GM23338 (cell line): ENCODE measurements at regions not wholly inside any gene's neighbourhood (a gene's known extent, or its start where the extent isn't known, plus 50 kb on each side); places are given as distances from the start of the nearest gene placed in this dataset.

Source experiments
- ATAC-seq: fragments of 200-7000 bp; cut with Tn5 transposase; 3 replicates; pipeline ENCODE4 v1.9.1; 2020
- DNase-seq: peaks from one replicate; pipeline ENCODE4 v3.0.0-alpha.2; 2015; ENCODE audit warnings: low spot score
- H2AFZ ChIP-seq: fragments of 200-600 bp; sonication (generic); 2 replicates; pipeline ENCODE4 v1.8.0; 2016; ENCODE audit warnings: antibody characterized with exemption, mild to moderate bottlenecking, moderate library complexity
- H3F3A ChIP-seq: fragments of 200-600 bp; sonication (generic); replicated peaks from 2 replicates; pipeline ENCODE4 v1.8.0; 2017; ENCODE audit warnings: antibody characterized with exemption, mixed run types, low read depth
- H3K27ac ChIP-seq: fragments of 200-600 bp; sonication (generic); 2 replicates; pipeline ENCODE4 v1.6.1; 2016; ENCODE audit warnings: low read depth
- H3K27me3 ChIP-seq: fragments of 200-600 bp; sonication (generic); 2 replicates; pipeline ENCODE4 v1.8.0; 2016; ENCODE audit warnings: mild to moderate bottlenecking, mixed run types, moderate library complexity; ENCODE audit not compliant: insufficient read depth
- H3K36me3 ChIP-seq: fragments of 200-600 bp; sonication (generic); 2 replicates; pipeline ENCODE4 v1.8.0; 2016; ENCODE audit warnings: mild to moderate bottlenecking; ENCODE audit not compliant: insufficient read depth
- H3K4me1 ChIP-seq: fragments of 200-600 bp; sonication (generic); 2 replicates; pipeline ENCODE4 v1.8.0; 2016; ENCODE audit warnings: mild to moderate bottlenecking, moderate library complexity; ENCODE audit not compliant: insufficient read depth
- H3K4me2 ChIP-seq: fragments of 200-600 bp; sonication (generic); 2 replicates; pipeline ENCODE4 v1.7.1; 2017; ENCODE audit warnings: mixed run types
- H3K4me3 ChIP-seq: fragments of 200-600 bp; sonication (generic); 2 replicates; pipeline ENCODE4 v1.6.1; 2016; ENCODE audit warnings: mixed run types
- H3K79me2 ChIP-seq: fragments of 200-600 bp; sonication (generic); replicated peaks from 2 replicates; pipeline ENCODE4 v1.8.0; 2017; ENCODE audit warnings: mild to moderate bottlenecking; ENCODE audit not compliant: insufficient read depth
- H3K9me2 ChIP-seq: fragments of 200-600 bp; sonication (generic); 2 replicates; pipeline ENCODE4 v1.8.0; 2017; ENCODE audit not compliant: insufficient read depth
- H4K20me1 ChIP-seq: fragments of 200-600 bp; sonication (generic); replicated peaks from 2 replicates; pipeline ENCODE4 v1.8.0; 2017; ENCODE audit warnings: mild to moderate bottlenecking; ENCODE audit not compliant: insufficient read depth
- H3K27ac Mint-ChIP-seq: 2 replicates; pipeline ENCODE4 v1.8.0; 2020; ENCODE audit warnings: inconsistent platforms, mild to moderate bottlenecking, moderate library complexity, mixed read lengths
- H3K27me3 Mint-ChIP-seq: 3 replicates; pipeline ENCODE4 v1.8.0; 2022; ENCODE audit warnings: low read depth, mild to moderate bottlenecking, moderate library complexity, mixed read lengths, inconsistent platforms; ENCODE audit not compliant: insufficient read depth, poor library complexity
- H3K36me3 Mint-ChIP-seq: 3 replicates; pipeline ENCODE4 v1.8.0; 2021; ENCODE audit warnings: low read depth, mild to moderate bottlenecking, inconsistent platforms, moderate library complexity, mixed read lengths
- H3K4me1 Mint-ChIP-seq: 3 replicates; pipeline ENCODE4 v1.8.0; 2020; ENCODE audit warnings: mild to moderate bottlenecking, inconsistent platforms, mixed read lengths
- H3K4me3 Mint-ChIP-seq: 3 replicates; pipeline ENCODE4 v1.8.0; 2021; ENCODE audit warnings: moderate library complexity, mild to moderate bottlenecking, inconsistent platforms, mixed read lengths
- H3K9me3 Mint-ChIP-seq: 3 replicates; pipeline ENCODE4 v1.8.0; 2020; ENCODE audit warnings: moderate library complexity, mild to moderate bottlenecking, inconsistent platforms, mixed read lengths
- EZH2 ChIP-seq: fragments of 200-600 bp; sonication (generic); IDR thresholded peaks from one replicate; pipeline ENCODE4 v1.8.0; 2017; ENCODE audit warnings: antibody characterized with exemption, mild to moderate bottlenecking, low read depth; ENCODE audit not compliant: unreplicated experiment
- JUNB ChIP-seq: IDR thresholded peaks from one replicate; pipeline ENCODE4 v1.6.1; 2016; ENCODE audit warnings: antibody characterized with exemption; ENCODE audit not compliant: unreplicated experiment
- NANOG ChIP-seq: IDR thresholded peaks from 2 replicates; pipeline ENCODE4 v1.6.1; 2016; ENCODE audit warnings: antibody characterized with exemption, borderline replicate concordance
- POLR2AphosphoS5 ChIP-seq: IDR thresholded peaks from 2 replicates; pipeline ENCODE4 v1.6.1; 2016; ENCODE audit warnings: antibody characterized with exemption, low read depth
- TF ChIP-seq, protein P1 (sequence below), 2 experiments: fragments of 200-600 bp in 1 of 2; sonication (generic) in 1 of 2; conservative IDR thresholded peaks; 2 replicates each; pipeline versions ENCODE4 v1.5.1 to v1.6.1; 2016 to 2017; ENCODE audit warnings: antibody characterized with exemption in 2 of 2, low read depth in 2 of 2, mild to moderate bottlenecking in 2 of 2, moderate library complexity in 1 of 2
- TF ChIP-seq, protein P2 (sequence below): fragments of 250-450 bp; sonication (Bioruptor Pico); IDR thresholded peaks from 2 replicates; pipeline ENCODE4 v1.5.0; 2020; ENCODE audit warnings: mild to moderate bottlenecking, moderate library complexity

DNA sequence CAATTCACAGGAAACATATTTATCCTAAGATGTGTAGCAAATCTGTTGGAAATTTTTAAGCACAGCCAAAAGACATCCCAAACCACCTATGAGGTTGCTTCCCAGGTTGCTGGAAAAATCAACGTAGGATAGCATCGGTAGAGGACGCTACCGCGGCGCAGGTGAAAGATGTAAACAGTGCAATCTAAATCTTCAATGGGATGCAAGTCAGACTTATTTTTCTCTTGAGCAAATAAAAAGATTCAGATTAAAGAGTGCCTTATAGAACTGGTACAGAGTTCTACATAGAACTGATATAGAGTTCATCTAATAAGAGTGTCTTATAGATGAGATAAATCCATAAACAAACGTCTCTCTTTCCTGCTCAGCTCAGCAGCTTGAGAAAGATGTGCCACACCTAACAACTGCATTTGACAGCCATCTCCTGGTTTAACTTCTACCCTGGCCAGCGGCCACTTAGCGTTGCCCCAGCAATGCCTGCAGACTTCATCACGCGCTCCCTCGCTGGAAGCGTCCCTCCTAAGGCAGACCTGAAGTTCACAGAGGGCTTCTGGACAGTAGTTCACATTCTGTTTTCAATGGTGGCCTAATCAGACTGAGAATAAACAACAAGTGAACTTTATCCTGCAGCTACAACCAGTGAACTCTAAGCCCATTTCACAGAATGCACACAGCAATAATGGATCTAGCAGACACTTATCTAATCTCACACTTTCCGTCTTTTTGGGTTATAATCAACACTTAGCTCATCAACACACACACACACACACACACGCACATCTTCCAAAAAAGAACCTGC is 164.5 kb downstream of the TOMM20 start:
- H3K36me3 ChIP-seq, result no peaks in the 10 kb centered on the region
- Mint-ChIP-seq H3K4me3 (no peak overlapping the region), H3K4me1 (peaks cover 27% of the 10 kb centered on the region), H3K27me3 (peaks cover 6% of the 10 kb centered on the region), H3K36me3 (no peaks in the 10 kb centered on the region), H3K27ac (no peak overlapping the region), H3K9me3 (no peaks in the 10 kb centered on the region)
- H3K79me2 ChIP-seq, result no peaks in the 10 kb centered on the region
- no peaks in the 10 kb centered on the region for H3K9me2 ChIP-seq
- ATAC-seq (no peak), DNase-seq (no peak)
- peak overlapping the region; percentile 60; the same call in 1 of the 2 replicates for H2AFZ ChIP-seq
- H3K4me1 ChIP-seq, result peaks cover under 1% of the 10 kb centered on the region
- no peaks in the 10 kb centered on the region for H3K27me3 ChIP-seq
- no peak overlapping the region for H3K4me2 ChIP-seq
- TF ChIP-seq, protein P1, sequence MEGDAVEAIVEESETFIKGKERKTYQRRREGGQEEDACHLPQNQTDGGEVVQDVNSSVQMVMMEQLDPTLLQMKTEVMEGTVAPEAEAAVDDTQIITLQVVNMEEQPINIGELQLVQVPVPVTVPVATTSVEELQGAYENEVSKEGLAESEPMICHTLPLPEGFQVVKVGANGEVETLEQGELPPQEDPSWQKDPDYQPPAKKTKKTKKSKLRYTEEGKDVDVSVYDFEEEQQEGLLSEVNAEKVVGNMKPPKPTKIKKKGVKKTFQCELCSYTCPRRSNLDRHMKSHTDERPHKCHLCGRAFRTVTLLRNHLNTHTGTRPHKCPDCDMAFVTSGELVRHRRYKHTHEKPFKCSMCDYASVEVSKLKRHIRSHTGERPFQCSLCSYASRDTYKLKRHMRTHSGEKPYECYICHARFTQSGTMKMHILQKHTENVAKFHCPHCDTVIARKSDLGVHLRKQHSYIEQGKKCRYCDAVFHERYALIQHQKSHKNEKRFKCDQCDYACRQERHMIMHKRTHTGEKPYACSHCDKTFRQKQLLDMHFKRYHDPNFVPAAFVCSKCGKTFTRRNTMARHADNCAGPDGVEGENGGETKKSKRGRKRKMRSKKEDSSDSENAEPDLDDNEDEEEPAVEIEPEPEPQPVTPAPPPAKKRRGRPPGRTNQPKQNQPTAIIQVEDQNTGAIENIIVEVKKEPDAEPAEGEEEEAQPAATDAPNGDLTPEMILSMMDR (conservative IDR thresholded peaks at IDR 0.05; ENCODE audit: low read depth in 2 of 2), result peak in 1 of 2 experiments; percentile 16; a peak in 1 of 4 replicates
- no peak for TF ChIP-seq JUNB
- 0 out of 2 replicates have a peak, but pooled peaks cover 3% of the 10 kb centered on the region for H3F3A ChIP-seq
- no peak overlapping the region for H3K4me3 ChIP-seq
- no peak overlapping the region for H3K27ac ChIP-seq
- H4K20me1 ChIP-seq, result no peaks in the 10 kb centered on the region

DNA sequence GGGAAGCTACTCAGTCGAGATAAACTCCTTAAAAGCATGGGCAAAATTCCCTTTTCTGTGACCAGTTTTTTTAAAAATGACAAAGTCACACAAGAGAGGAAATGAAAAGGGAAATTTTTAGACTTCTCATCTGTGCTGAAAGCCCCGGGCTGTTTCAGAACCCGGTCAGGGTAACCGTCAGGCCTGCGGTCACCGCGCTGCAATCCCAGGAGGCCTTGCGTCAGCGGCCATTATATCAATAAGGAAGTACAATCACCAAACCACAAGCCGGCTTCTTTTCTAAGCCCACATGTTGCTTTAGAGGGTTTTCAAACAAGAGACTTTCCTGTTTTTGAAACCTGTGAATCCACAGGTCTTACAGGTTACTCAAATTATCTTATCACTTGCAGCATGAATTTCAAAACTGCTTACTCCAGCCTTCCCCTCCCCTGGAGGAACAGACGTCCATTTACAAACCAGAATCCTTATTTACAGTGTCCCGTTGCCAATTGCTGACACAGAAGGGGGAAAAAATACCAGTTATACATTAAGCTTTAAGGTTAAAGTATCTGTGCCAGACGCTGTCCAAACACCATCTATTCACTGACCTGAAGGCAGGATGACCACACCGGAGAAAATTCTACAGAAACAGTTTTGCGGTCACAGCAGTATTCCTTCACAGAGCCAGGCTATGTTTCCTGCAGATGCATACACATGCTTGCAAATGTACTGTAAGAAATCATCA is 165.3 kb downstream of the TOMM20 start:
- no peak for ATAC-seq
- H3K36me3 ChIP-seq, result no peaks in the 10 kb centered on the region
- H3K27ac Mint-ChIP-seq, result no peak overlapping the region
- peaks cover 27% of the 10 kb centered on the region for H3K4me1 Mint-ChIP-seq
- no peaks in the 10 kb centered on the region for H3K36me3 Mint-ChIP-seq
- H3K9me3 Mint-ChIP-seq, result no peaks in the 10 kb centered on the region
- H3K4me2 ChIP-seq, result no peak overlapping the region
- H3K27me3 Mint-ChIP-seq, result peaks cover 7% of the 10 kb centered on the region
- H3K79me2 ChIP-seq, result no peaks in the 10 kb centered on the region
- H3K4me3 Mint-ChIP-seq, result no peak overlapping the region
- DNase-seq, result no peak
- 0 out of 2 replicates have a peak, but pooled peaks cover 3% of the 10 kb centered on the region for H3F3A ChIP-seq
- no peaks in the 10 kb centered on the region for H3K9me2 ChIP-seq
- H4K20me1 ChIP-seq, result no peaks in the 10 kb centered on the region
- peak overlapping the region; percentile 60; the same call in 1 of the 2 replicates for H2AFZ ChIP-seq
- H3K4me1 ChIP-seq, result no peaks in the 10 kb centered on the region
- H3K4me3 ChIP-seq, result no peak overlapping the region
- no peak overlapping the region for H3K27ac ChIP-seq
- H3K27me3 ChIP-seq, result no peaks in the 10 kb centered on the region
- TF ChIP-seq POLR2AphosphoS5 (no peak), EZH2 (no peak), NANOG (no peak)
- TF ChIP-seq, protein P2, sequence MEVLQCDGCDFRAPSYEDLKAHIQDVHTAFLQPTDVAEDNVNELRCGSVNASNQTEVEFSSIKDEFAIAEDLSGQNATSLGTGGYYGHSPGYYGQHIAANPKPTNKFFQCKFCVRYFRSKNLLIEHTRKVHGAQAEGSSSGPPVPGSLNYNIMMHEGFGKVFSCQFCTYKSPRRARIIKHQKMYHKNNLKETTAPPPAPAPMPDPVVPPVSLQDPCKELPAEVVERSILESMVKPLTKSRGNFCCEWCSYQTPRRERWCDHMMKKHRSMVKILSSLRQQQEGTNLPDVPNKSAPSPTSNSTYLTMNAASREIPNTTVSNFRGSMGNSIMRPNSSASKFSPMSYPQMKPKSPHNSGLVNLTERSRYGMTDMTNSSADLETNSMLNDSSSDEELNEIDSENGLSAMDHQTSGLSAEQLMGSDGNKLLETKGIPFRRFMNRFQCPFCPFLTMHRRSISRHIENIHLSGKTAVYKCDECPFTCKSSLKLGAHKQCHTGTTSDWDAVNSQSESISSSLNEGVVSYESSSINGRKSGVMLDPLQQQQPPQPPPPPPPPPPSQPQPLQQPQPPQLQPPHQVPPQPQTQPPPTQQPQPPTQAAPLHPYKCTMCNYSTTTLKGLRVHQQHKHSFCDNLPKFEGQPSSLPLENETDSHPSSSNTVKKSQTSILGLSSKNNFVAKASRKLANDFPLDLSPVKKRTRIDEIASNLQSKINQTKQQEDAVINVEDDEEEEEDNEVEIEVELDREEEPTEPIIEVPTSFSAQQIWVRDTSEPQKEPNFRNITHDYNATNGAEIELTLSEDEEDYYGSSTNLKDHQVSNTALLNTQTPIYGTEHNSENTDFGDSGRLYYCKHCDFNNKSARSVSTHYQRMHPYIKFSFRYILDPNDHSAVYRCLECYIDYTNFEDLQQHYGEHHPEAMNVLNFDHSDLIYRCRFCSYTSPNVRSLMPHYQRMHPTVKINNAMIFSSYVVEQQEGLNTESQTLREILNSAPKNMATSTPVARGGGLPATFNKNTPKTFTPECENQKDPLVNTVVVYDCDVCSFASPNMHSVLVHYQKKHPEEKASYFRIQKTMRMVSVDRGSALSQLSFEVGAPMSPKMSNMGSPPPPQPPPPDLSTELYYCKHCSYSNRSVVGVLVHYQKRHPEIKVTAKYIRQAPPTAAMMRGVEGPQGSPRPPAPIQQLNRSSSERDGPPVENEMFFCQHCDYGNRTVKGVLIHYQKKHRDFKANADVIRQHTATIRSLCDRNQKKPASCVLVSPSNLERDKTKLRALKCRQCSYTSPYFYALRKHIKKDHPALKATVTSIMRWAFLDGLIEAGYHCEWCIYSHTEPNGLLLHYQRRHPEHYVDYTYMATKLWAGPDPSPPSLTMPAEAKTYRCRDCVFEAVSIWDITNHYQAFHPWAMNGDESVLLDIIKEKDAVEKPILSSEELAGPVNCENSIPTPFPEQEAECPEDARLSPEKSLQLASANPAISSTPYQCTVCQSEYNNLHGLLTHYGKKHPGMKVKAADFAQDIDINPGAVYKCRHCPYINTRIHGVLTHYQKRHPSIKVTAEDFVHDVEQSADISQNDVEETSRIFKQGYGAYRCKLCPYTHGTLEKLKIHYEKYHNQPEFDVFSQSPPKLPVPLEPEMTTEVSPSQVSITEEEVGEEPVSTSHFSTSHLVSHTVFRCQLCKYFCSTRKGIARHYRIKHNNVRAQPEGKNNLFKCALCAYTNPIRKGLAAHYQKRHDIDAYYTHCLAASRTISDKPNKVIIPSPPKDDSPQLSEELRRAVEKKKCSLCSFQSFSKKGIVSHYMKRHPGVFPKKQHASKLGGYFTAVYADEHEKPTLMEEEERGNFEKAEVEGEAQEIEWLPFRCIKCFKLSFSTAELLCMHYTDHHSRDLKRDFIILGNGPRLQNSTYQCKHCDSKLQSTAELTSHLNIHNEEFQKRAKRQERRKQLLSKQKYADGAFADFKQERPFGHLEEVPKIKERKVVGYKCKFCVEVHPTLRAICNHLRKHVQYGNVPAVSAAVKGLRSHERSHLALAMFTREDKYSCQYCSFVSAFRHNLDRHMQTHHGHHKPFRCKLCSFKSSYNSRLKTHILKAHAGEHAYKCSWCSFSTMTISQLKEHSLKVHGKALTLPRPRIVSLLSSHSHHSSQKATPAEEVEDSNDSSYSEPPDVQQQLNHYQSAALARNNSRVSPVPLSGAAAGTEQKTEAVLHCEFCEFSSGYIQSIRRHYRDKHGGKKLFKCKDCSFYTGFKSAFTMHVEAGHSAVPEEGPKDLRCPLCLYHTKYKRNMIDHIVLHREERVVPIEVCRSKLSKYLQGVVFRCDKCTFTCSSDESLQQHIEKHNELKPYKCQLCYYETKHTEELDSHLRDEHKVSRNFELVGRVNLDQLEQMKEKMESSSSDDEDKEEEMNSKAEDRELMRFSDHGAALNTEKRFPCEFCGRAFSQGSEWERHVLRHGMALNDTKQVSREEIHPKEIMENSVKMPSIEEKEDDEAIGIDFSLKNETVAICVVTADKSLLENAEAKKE (CRISPR knock-in tag), result no peak
- TF ChIP-seq, protein P1 (conservative IDR thresholded peaks at IDR 0.05; ENCODE audit: low read depth in 2 of 2), result no peak
